Neural progenitor cell (in vitro differentiated cells): ENCODE measurements at regions not wholly inside any gene's neighbourhood (a gene's known extent, or its start where the extent isn't known, plus 50 kb on each side); places are given as distances from the start of the nearest gene placed in this dataset.

Experiments
- DNase-seq: peaks from one replicate; pipeline ENCODE4 v3.0.0-alpha.2; 2016; ENCODE audit warnings: low spot score
- H2AFZ ChIP-seq: fragments of 200-600 bp; sonication (generic); replicated peaks from 2 replicates; pipeline ENCODE4 v1.6.1; 2016; ENCODE audit warnings: antibody characterized with exemption
- H3F3A ChIP-seq: fragments of 200-600 bp; sonication (generic); 2 replicates; pipeline ENCODE4 v1.6.1; 2016; ENCODE audit warnings: antibody characterized with exemption, low read depth
- H3K27ac ChIP-seq: fragments of 200-600 bp; sonication (generic); 2 replicates; pipeline ENCODE4 v1.5.1; 2016; ENCODE audit warnings: mild to moderate bottlenecking
- H3K27me3 ChIP-seq: fragments of 200-600 bp; sonication (generic); 2 replicates; pipeline ENCODE4 v1.6.1; 2016; ENCODE audit warnings: mild to moderate bottlenecking, moderate library complexity
- H3K36me3 ChIP-seq: fragments of 200-600 bp; sonication (generic); 2 replicates; pipeline ENCODE4 v1.5.1; 2016
- H3K4me1 ChIP-seq: fragments of 200-600 bp; sonication (generic); 2 replicates; pipeline ENCODE4 v1.6.1; 2016; ENCODE audit warnings: mixed run types
- H3K4me2 ChIP-seq: fragments of 200-600 bp; sonication (generic); 2 replicates; pipeline ENCODE4 v1.6.1; 2016
- H3K4me3 ChIP-seq: fragments of 200-600 bp; sonication (generic); 2 replicates; pipeline ENCODE4 v1.5.1; 2016
- H3K79me2 ChIP-seq: fragments of 200-600 bp; sonication (generic); 2 replicates; pipeline ENCODE4 v1.6.1; 2016; ENCODE audit warnings: low read depth
- H3K9ac ChIP-seq: fragments of 200-600 bp; sonication (generic); 2 replicates; pipeline ENCODE4 v1.6.1; 2016
- H3K9me3 ChIP-seq: fragments of 200-600 bp; sonication (generic); 2 replicates; pipeline ENCODE4 v1.5.1; 2016; ENCODE audit warnings: low read depth
- H4K20me1 ChIP-seq: fragments of 200-600 bp; sonication (generic); 2 replicates; pipeline ENCODE4 v1.6.1; 2016; ENCODE audit warnings: low read depth
- H3K27ac Mint-ChIP-seq: 3 replicates; pipeline ENCODE4 v1.8.0; 2021; ENCODE audit warnings: mixed read lengths
- H3K27me3 Mint-ChIP-seq: 2 replicates; pipeline ENCODE4 v1.8.0; 2022; ENCODE audit warnings: low read depth, mild to moderate bottlenecking, inconsistent platforms, moderate library complexity, mixed read lengths; ENCODE audit not compliant: insufficient read depth
- H3K36me3 Mint-ChIP-seq: 3 replicates; pipeline ENCODE4 v1.8.0; 2021; ENCODE audit warnings: mixed read lengths
- H3K4me1 Mint-ChIP-seq: 3 replicates; pipeline ENCODE4 v1.8.0; 2021; ENCODE audit warnings: mixed read lengths
- H3K4me3 Mint-ChIP-seq: 3 replicates; pipeline ENCODE4 v1.8.0; 2021; ENCODE audit warnings: mild to moderate bottlenecking, moderate library complexity, mixed read lengths
- H3K9me3 Mint-ChIP-seq: 3 replicates; pipeline ENCODE4 v1.8.0; 2020; ENCODE audit warnings: mixed read lengths
- CTCF ChIP-seq: fragments of 200-600 bp; sonication (generic); IDR thresholded peaks from 2 replicates; pipeline ENCODE4 v1.5.1; 2017; ENCODE audit warnings: antibody characterized with exemption, mild to moderate bottlenecking
- EZH2 ChIP-seq: fragments of 200-600 bp; sonication (generic); IDR thresholded peaks from 2 replicates; pipeline ENCODE4 v1.6.1; 2017; ENCODE audit warnings: antibody characterized with exemption, mild to moderate bottlenecking, moderate library complexity
- EZH2phosphoT487 ChIP-seq: fragments of 200-600 bp; sonication (generic); IDR thresholded peaks from 2 replicates; pipeline ENCODE4 v1.6.1; 2017; ENCODE audit warnings: antibody characterized with exemption

DNA sequence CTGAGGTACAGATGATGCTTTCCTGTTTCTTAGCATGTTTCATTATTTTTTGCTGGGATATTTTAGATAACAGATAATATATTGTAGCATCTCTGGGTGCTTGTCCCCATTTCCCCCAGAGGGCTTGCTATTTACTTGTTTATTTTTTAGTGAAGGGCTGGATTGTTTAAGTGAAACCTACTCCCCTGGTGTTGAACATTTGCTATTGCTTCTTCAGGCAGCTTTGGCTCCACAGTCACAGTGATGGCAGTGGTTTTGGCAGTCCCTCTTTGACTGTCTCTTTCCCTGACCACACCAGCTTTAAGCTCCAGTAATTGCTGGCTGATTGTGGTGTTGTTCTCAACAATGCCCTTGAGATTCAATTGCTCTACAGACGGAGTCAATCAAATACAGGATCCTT, 128.9 kb downstream of the KLF13 start:
- Histone ChIP-seq H2AFZ (no peak overlapping the region), H3K79me2 (no peaks in the 10 kb centered on the region), H3K9me3 (no peaks in the 10 kb centered on the region), H3K4me1 (peaks cover 9% of the 10 kb centered on the region), H3K27me3 (no peaks in the 10 kb centered on the region), H3K36me3 (no peaks in the 10 kb centered on the region), H3F3A (no peaks in the 10 kb centered on the region), H3K4me2 (no peak overlapping the region), H3K9ac (no peak overlapping the region), H3K27ac (no peak overlapping the region), H3K4me3 (no peak overlapping the region), H4K20me1 (no peaks in the 10 kb centered on the region)
- no peak overlapping the region for H3K27ac Mint-ChIP-seq
- peak; percentile 32 for TF ChIP-seq CTCF
- TF ChIP-seq EZH2phosphoT487: no peak
- H3K4me3 Mint-ChIP-seq: no peak overlapping the region
- H3K36me3 Mint-ChIP-seq: peaks cover 2% of the 10 kb centered on the region
- H3K27me3 Mint-ChIP-seq: peaks cover 2% of the 10 kb centered on the region
- DNase-seq: no peak
- H3K9me3 Mint-ChIP-seq: peaks cover 7% of the 10 kb centered on the region
- peaks cover 3% of the 10 kb centered on the region for H3K4me1 Mint-ChIP-seq

GRCh38 chr15:31456354-31457060, 129.9 kb downstream of the KLF13 start:
- Mint-ChIP-seq H3K36me3 (peaks cover 2% of the 10 kb centered on the region), H3K9me3 (peaks cover 7% of the 10 kb centered on the region), H3K4me1 (peaks cover 3% of the 10 kb centered on the region), H3K27me3 (peaks cover 2% of the 10 kb centered on the region), H3K4me3 (no peak overlapping the region), H3K27ac (no peak overlapping the region)
- Histone ChIP-seq H2AFZ (no peak overlapping the region), H3K27ac (no peak overlapping the region), H3F3A (no peaks in the 10 kb centered on the region), H3K36me3 (no peaks in the 10 kb centered on the region), H3K79me2 (no peaks in the 10 kb centered on the region), H3K4me1 (peaks cover 9% of the 10 kb centered on the region), H3K4me3 (no peak overlapping the region), H3K27me3 (no peaks in the 10 kb centered on the region), H3K4me2 (no peak overlapping the region), H4K20me1 (no peaks in the 10 kb centered on the region), H3K9me3 (no peaks in the 10 kb centered on the region), H3K9ac (no peak overlapping the region)
- no peak for DNase-seq
- no peak for TF ChIP-seq EZH2phosphoT487
- TF ChIP-seq EZH2: no peak
- TF ChIP-seq CTCF: no peak

DNA sequence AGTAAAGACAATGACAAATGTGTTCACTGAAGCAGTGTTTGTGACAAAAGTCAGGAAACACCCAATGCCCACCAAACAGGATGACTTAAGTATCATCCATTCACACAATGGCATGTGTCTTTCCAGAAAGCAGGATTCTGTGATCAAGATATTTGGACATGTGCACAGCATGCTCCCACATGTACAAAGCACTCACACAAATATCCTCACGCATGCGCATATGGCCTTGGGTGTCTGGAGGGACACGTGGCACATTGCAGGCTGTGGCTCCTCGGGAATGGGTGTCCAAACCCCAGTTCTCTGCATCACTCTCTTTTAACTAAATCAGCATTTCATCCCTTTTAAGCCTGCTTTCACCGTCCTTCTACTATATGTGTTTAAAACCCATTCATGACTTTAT, 130.5 kb downstream of the KLF13 start:
- Mint-ChIP-seq H3K4me1 (peaks cover 3% of the 10 kb centered on the region), H3K36me3 (peaks cover 2% of the 10 kb centered on the region), H3K27ac (no peak overlapping the region), H3K4me3 (no peak overlapping the region), H3K9me3 (peaks cover 7% of the 10 kb centered on the region), H3K27me3 (peaks cover 2% of the 10 kb centered on the region)
- no peak for DNase-seq
- peaks cover 9% of the 10 kb centered on the region for H3K4me1 ChIP-seq
- H4K20me1 ChIP-seq: no peaks in the 10 kb centered on the region
- H3K9me3 ChIP-seq: no peaks in the 10 kb centered on the region
- no peak overlapping the region for H3K9ac ChIP-seq
- no peak overlapping the region for H3K4me3 ChIP-seq
- H3K36me3 ChIP-seq: no peaks in the 10 kb centered on the region
- no peak overlapping the region for H2AFZ ChIP-seq
- H3K27me3 ChIP-seq: no peaks in the 10 kb centered on the region
- H3K4me2 ChIP-seq: no peak overlapping the region
- H3K27ac ChIP-seq: no peak overlapping the region
- TF ChIP-seq EZH2phosphoT487: no peak
- TF ChIP-seq CTCF: no peak
- TF ChIP-seq EZH2: no peak
- H3K79me2 ChIP-seq: no peaks in the 10 kb centered on the region
- H3F3A ChIP-seq: no peaks in the 10 kb centered on the region
